Peyer's patch (tissue), 4 donors: ENCODE measurements at regions not wholly inside any gene's neighbourhood (a gene's known extent, or its start where the extent isn't known, plus 50 kb on each side); places are given as distances from the start of the nearest gene placed in this dataset.

ENCODE experiments used
- CTCF ChIP-seq, 6 experiments: fragments of 450-650 bp in 4 of 6; fragments of 200-600 bp in 2 of 6; sonication (generic) in 1 of 6; IDR thresholded peaks; one replicate each; pipeline ENCODE4 v1.5.1; 2017 to 2019; ENCODE audit warnings: antibody characterized with exemption in 6 of 6, mild to moderate bottlenecking in 3 of 6, moderate library complexity in 1 of 6
- POLR2A ChIP-seq, 2 donors: fragments of 450-650 bp; IDR thresholded peaks; one replicate each; pipeline ENCODE4 v1.5.1; 2017; ENCODE audit warnings: antibody characterized with exemption in 2 of 2, mild to moderate bottlenecking in 2 of 2, moderate library complexity in 2 of 2

GRCh38 chr9:75803130-75803529, 87.3 kb upstream of the PCSK5 start:
- no peak for TF ChIP-seq CTCF (IDR thresholded peaks at IDR 0.05)
- no peak for TF ChIP-seq POLR2A (IDR thresholded peaks at IDR 0.05)
